HFFc6 (cell line): ENCODE measurements at regions not wholly inside any gene's neighbourhood (a gene's known extent, or its start where the extent isn't known, plus 50 kb on each side); places are given as distances from the start of the nearest gene placed in this dataset.

Experiments used
- DNase-seq: peaks from one replicate; pipeline ENCODE4 v3.0.0-alpha.2; 2018
- H3K27ac Mint-ChIP-seq: 2 replicates; pipeline ENCODE4 v1.8.0; 2020; ENCODE audit warnings: mild to moderate bottlenecking, mixed read lengths
- H3K27me3 Mint-ChIP-seq: 2 replicates; pipeline ENCODE4 v1.8.0; 2021; ENCODE audit warnings: mild to moderate bottlenecking, moderate library complexity, mixed read lengths; ENCODE audit not compliant: insufficient read depth
- H3K36me3 Mint-ChIP-seq: 2 replicates; pipeline ENCODE4 v1.8.0; 2021; ENCODE audit warnings: low read depth, mixed read lengths
- H3K4me1 Mint-ChIP-seq: 2 replicates; pipeline ENCODE4 v1.8.0; 2020; ENCODE audit warnings: low read depth, mixed read lengths
- H3K4me3 Mint-ChIP-seq: 2 replicates; pipeline ENCODE4 v1.8.0; 2020; ENCODE audit warnings: mild to moderate bottlenecking, moderate library complexity, mixed read lengths
- H3K9me3 Mint-ChIP-seq: 2 replicates; pipeline ENCODE4 v1.8.0; 2020; ENCODE audit warnings: mild to moderate bottlenecking, mixed read lengths
- TF ChIP-seq, protein P1 (sequence below): fragments of 200-600 bp; sonication (generic); IDR thresholded peaks from 2 replicates; pipeline ENCODE4 v1.5.0; 2021; ENCODE audit warnings: antibody characterized with exemption, mild to moderate bottlenecking

DNA sequence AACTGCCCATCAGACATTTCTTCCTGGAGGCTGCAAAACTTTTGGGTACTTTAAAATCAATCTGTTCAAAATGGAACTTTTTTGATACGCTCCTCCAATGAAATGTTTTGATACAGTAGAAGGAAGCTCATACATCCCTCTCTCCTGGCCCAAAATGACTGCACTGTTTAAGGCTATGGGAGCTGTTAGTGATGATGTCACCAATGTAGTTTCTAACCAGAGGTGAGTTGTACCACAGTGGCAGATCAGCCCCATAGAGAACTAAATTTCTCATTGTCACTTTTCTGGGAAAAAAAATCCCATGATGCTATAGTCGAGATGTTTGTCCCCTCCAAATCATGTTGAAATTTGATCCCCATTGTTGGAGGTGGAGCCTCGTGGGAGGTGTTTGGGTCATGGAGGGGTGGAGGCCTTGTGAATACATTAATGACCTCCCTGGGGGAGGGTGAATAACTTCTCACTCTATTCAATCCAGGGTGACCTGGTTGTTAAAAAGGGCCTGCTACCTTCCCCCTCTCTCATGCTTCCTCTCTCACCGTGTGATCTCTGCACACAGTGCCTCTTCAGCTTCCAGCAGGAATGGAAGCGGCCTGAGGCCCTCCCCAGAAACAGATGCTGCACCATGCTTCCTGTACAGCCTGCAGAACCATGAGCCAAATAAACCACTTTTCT, 117.4 kb upstream of the NPAS2 start:
- Mint-ChIP-seq H3K4me3 (no peak overlapping the region), H3K4me1 (no peaks in the 10 kb centered on the region), H3K27ac (no peak overlapping the region), H3K9me3 (no peaks in the 10 kb centered on the region), H3K36me3 (peaks cover 5% of the 10 kb centered on the region; the same call in 1 of the 2 replicates), H3K27me3 (peaks cover 41% of the 10 kb centered on the region)
- no peak for DNase-seq
- TF ChIP-seq, protein P1, sequence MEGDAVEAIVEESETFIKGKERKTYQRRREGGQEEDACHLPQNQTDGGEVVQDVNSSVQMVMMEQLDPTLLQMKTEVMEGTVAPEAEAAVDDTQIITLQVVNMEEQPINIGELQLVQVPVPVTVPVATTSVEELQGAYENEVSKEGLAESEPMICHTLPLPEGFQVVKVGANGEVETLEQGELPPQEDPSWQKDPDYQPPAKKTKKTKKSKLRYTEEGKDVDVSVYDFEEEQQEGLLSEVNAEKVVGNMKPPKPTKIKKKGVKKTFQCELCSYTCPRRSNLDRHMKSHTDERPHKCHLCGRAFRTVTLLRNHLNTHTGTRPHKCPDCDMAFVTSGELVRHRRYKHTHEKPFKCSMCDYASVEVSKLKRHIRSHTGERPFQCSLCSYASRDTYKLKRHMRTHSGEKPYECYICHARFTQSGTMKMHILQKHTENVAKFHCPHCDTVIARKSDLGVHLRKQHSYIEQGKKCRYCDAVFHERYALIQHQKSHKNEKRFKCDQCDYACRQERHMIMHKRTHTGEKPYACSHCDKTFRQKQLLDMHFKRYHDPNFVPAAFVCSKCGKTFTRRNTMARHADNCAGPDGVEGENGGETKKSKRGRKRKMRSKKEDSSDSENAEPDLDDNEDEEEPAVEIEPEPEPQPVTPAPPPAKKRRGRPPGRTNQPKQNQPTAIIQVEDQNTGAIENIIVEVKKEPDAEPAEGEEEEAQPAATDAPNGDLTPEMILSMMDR, result no peak

DNA sequence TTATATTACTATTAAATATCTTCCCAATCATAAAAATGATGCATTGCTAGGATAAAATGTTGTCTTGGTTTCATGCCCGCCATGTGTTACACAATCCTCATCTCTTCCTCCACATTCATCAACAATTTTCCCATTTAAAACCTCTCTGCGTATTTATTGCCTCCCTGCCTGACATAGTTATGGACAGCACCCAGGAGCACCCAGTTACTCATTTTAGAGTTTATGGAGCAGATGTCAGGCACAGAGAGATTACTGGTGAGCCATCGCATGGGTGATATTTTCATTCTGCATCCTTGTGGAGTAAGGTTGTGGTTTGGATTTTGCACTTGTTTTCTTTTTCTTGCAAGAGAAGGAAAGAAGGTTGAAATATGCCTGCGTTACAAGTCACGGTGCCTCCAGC, 116.7 kb upstream of the NPAS2 start:
- DNase-seq, result peak; percentile 11
- Mint-ChIP-seq H3K27me3 (peaks cover 44% of the 10 kb centered on the region), H3K4me3 (no peak overlapping the region), H3K27ac (no peak overlapping the region), H3K36me3 (peaks cover 5% of the 10 kb centered on the region; the same call in 1 of the 2 replicates), H3K4me1 (no peaks in the 10 kb centered on the region), H3K9me3 (no peaks in the 10 kb centered on the region)
- TF ChIP-seq, protein P1, result no peak

DNA sequence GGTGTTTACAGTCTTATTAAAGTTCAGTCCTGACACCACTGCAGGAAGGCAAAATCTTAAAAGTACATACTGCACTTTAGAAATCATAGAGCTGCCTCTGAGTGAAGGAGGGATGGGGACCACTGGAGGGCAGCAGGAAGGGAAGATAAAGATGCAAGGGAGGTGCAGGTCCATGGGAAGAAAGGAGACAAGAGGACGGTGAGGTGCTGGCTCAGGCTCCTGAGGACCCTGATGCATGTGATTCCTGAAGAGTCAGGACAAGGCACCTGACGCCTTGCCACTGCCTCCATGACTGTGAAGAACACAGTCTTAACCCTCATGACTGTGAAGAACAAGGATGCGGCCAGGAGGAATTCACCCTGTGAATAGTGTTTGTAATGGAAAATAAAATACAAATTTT, 116.2 kb upstream of the NPAS2 start:
- Mint-ChIP-seq H3K27me3 (peaks cover 44% of the 10 kb centered on the region), H3K4me3 (no peak overlapping the region), H3K4me1 (no peaks in the 10 kb centered on the region), H3K36me3 (peaks cover 5% of the 10 kb centered on the region; the same call in 1 of the 2 replicates), H3K9me3 (no peaks in the 10 kb centered on the region), H3K27ac (no peak overlapping the region)
- DNase-seq, result no peak
- TF ChIP-seq, protein P1, result peak; percentile 11; the same call in 1 of the 2 replicates

DNA sequence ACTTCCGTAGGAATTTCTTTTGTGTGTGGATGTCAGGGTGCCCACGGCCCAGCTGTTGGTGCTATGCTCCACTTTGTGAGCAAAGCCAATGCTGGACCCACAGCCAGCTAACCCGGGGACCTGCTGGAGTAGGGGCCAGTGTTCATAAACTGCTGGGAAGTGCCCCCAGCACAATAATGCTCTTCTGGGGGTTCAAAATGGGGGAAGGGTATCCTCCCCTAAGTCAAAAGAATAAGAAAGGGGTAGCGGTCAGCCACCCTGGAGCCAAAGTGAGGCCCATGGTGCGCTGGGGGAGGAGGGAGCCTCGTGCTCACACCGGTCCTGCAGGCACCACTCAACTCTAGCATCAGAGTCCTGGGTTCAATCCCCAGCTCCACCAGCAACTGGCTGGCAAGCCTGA, 115.8 kb upstream of the NPAS2 start:
- no peaks in the 10 kb centered on the region for H3K4me1 Mint-ChIP-seq
- H3K4me3 Mint-ChIP-seq, result no peak overlapping the region
- no peak overlapping the region for H3K27ac Mint-ChIP-seq
- peaks cover 48% of the 10 kb centered on the region for H3K27me3 Mint-ChIP-seq
- DNase-seq, result no peak
- TF ChIP-seq, protein P1, result no peak
- H3K9me3 Mint-ChIP-seq, result no peaks in the 10 kb centered on the region
- peaks cover 5% of the 10 kb centered on the region; the same call in 1 of the 2 replicates for H3K36me3 Mint-ChIP-seq

DNA sequence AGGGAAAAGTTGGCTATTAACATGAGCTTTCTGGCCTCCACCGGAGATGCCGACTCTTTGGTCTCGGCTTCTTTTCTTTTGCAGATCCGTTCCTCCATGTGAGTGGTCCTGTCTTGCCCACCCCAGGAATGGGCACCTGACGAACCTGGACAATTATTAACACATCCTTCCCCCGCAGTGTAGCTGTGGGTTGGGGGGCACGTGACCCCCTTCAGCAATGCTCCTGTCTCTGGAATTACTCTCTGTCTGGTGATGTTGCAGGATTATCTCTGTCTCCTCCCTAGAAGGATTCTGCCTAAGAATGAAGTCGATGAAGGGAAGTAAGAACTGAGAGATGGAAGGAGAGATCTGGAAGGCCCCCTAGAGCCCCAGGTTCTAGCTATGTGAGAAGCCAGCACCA, 115.2 kb upstream of the NPAS2 start:
- Mint-ChIP-seq H3K27ac (no peak overlapping the region), H3K4me1 (no peaks in the 10 kb centered on the region), H3K36me3 (peaks cover 5% of the 10 kb centered on the region; the same call in 1 of the 2 replicates), H3K4me3 (no peak overlapping the region), H3K9me3 (no peaks in the 10 kb centered on the region), H3K27me3 (peaks cover 49% of the 10 kb centered on the region)
- TF ChIP-seq, protein P1, result no peak
- no peak for DNase-seq
